ENCODE measurements at regions not wholly inside any gene's neighbourhood (a gene's known extent, or its start where the extent isn't known, plus 50 kb on each side); places are given as distances from the start of the nearest gene placed in this dataset.
"Not testable (repeated sequence)": the region's sequence is repeated elsewhere in the genome, so short reads cannot be mapped to it uniquely, and the experiment has no call there.

- no peak for DNase-seq (ENCODE audit: extremely low read depth in 1 of 11, low read depth in 9 of 11, low spot score in 4 of 11)
Observed at GRCh38 chr6:103799971-103800670, 1059.6 kb downstream of the HACE1 start.

GRCh38 chr6:103798166-103798565 lies 1061.6 kb downstream of the HACE1 start:
- no peak for DNase-seq (ENCODE audit: extremely low read depth in 1 of 11, low read depth in 9 of 11, low spot score in 4 of 11)

- DNase-seq (ENCODE audit: extremely low read depth in 1 of 11, low read depth in 9 of 11, low spot score in 4 of 11): peak in 3 of 11 donors; percentile 1 to 7 (median 4)
Observed at GRCh38 chr6:103797738-103798137, 1062.0 kb downstream of the HACE1 start.

GRCh38 chr6:103791458-103791857 lies 1068.3 kb downstream of the HACE1 start:
- DNase-seq (ENCODE audit: extremely low read depth in 1 of 11, low read depth in 9 of 11, low spot score in 4 of 11): no peak

- DNase-seq (ENCODE audit: extremely low read depth in 1 of 11, low read depth in 9 of 11, low spot score in 4 of 11): no peak
Observed at GRCh38 chr6:103784117-103784516, 1075.6 kb downstream of the HACE1 start.

- DNase-seq (ENCODE audit: extremely low read depth in 1 of 11, low read depth in 9 of 11, low spot score in 4 of 11): peak in 6 of 11 donors; percentile 2 to 15 (median 7)
Observed at GRCh38 chr6:103783329-103783728, 1076.4 kb downstream of the HACE1 start.

- DNase-seq (ENCODE audit: extremely low read depth in 1 of 11, low read depth in 9 of 11, low spot score in 4 of 11): no peak
Observed at GRCh38 chr6:103769431-103769830, 1090.3 kb downstream of the HACE1 start.

- no peak for DNase-seq (ENCODE audit: extremely low read depth in 1 of 11, low read depth in 9 of 11, low spot score in 4 of 11)
Observed at GRCh38 chr6:103750603-103751002, 1109.1 kb downstream of the HACE1 start.

GRCh38 chr6:103734016-103734415 lies 1125.7 kb downstream of the HACE1 start:
- DNase-seq (ENCODE audit: extremely low read depth in 1 of 11, low read depth in 9 of 11, low spot score in 4 of 11): no peak

GRCh38 chr6:103729658-103730057 lies 1130.1 kb downstream of the HACE1 start:
- no peak for DNase-seq (ENCODE audit: extremely low read depth in 1 of 11, low read depth in 9 of 11, low spot score in 4 of 11)

GRCh38 chr6:103723438-103724322 lies 1136.0 kb downstream of the HACE1 start:
- DNase-seq (ENCODE audit: extremely low read depth in 1 of 11, low read depth in 9 of 11, low spot score in 4 of 11): no peak

GRCh38 chr6:103722683-103723082 lies 1137.0 kb downstream of the HACE1 start:
- no peak for DNase-seq (ENCODE audit: extremely low read depth in 1 of 11, low read depth in 9 of 11, low spot score in 4 of 11)

- no peak for DNase-seq (ENCODE audit: extremely low read depth in 1 of 11, low read depth in 9 of 11, low spot score in 4 of 11)
Observed at GRCh38 chr6:103721923-103722322, 1137.8 kb downstream of the HACE1 start.

- DNase-seq (ENCODE audit: extremely low read depth in 1 of 11, low read depth in 9 of 11, low spot score in 4 of 11): no peak
Observed at GRCh38 chr6:103720393-103720792, 1139.3 kb downstream of the HACE1 start.

GRCh38 chr6:103719545-103719944 lies 1140.2 kb downstream of the HACE1 start:
- no peak for DNase-seq (ENCODE audit: extremely low read depth in 1 of 11, low read depth in 9 of 11, low spot score in 4 of 11)

GRCh38 chr6:103715269-103715668 lies 1144.5 kb downstream of the HACE1 start:
- DNase-seq (ENCODE audit: extremely low read depth in 1 of 11, low read depth in 9 of 11, low spot score in 4 of 11): no peak

GRCh38 chr6:103709236-103709635 lies 1150.5 kb downstream of the HACE1 start:
- DNase-seq (ENCODE audit: extremely low read depth in 1 of 11, low read depth in 9 of 11, low spot score in 4 of 11): not testable (repeated sequence)

GRCh38 chr6:103707596-103708325 lies 1152.0 kb downstream of the HACE1 start:
- no peak for DNase-seq (ENCODE audit: extremely low read depth in 1 of 11, low read depth in 9 of 11, low spot score in 4 of 11)

- no peak for DNase-seq (ENCODE audit: extremely low read depth in 1 of 11, low read depth in 9 of 11, low spot score in 4 of 11)
Observed at GRCh38 chr6:103699769-103700168, 1160.0 kb downstream of the HACE1 start.

GRCh38 chr6:103687430-103687829 lies 1172.3 kb downstream of the HACE1 start:
- no peak for DNase-seq (ENCODE audit: extremely low read depth in 1 of 11, low read depth in 9 of 11, low spot score in 4 of 11)
